IMR-90 (cell line): ENCODE measurements at regions not wholly inside any gene's neighbourhood (a gene's known extent, or its start where the extent isn't known, plus 50 kb on each side); places are given as distances from the start of the nearest gene placed in this dataset.

ENCODE experiments used
- ATAC-seq: fragments of 200-7000 bp; cut with Tn5 transposase; 2 replicates; pipeline ENCODE4 v1.9.1; 2020; ENCODE audit warnings: low read depth, mild to moderate bottlenecking, moderate library complexity
- BruUV-seq: library from RNA; stranded (reverse); fragments of 400-500 nt; replicated peaks from 2 replicates; lab custom pipeline; 2021; lab: Mats Ljungman, UMichigan
- CTCF ChIA-PET: fragments of 300-600 bp; formaldehyde crosslinking; extraction: SDS; loops from one replicate; lab custom pipeline; 2021; ENCODE audit warnings: antibody characterized with exemption; lab: Yijun Ruan, JAX
- POLR2A ChIA-PET: fragments of 300-600 bp; sonication (Branson Sonifier 250); formaldehyde crosslinking; loops from one replicate; lab custom pipeline; 2022; ENCODE audit warnings: antibody characterized with exemption; ENCODE audit not compliant: unreplicated experiment; lab: Charles Lee
- DNase-seq: peaks from one replicate; pipeline ENCODE4 v3.0.0; 2013
- H2AFZ ChIP-seq: replicated peaks from 2 replicates; pipeline ENCODE3; 2013; ENCODE audit warnings: low read length, mild to moderate bottlenecking; ENCODE audit not compliant: poor library complexity
- H2AK5ac ChIP-seq: 2 replicates; pipeline ENCODE4 v1.6.1; 2013; ENCODE audit warnings: low read depth, low read length, inconsistent platforms
- H2AK9ac ChIP-seq: replicated peaks from 2 replicates; pipeline ENCODE3; 2013; ENCODE audit warnings: mild to moderate bottlenecking, low read depth, low read length, moderate library complexity; ENCODE audit not compliant: poor library complexity
- H2BK120ac ChIP-seq: 2 replicates; pipeline ENCODE4 v1.6.1; 2013; ENCODE audit warnings: low read depth, low read length, inconsistent platforms
- H2BK15ac ChIP-seq: 3 replicates; pipeline ENCODE4 v1.6.1; 2013; ENCODE audit warnings: low read depth, low read length, inconsistent platforms
- H2BK20ac ChIP-seq: 2 replicates; pipeline ENCODE4 v1.6.1; 2013; ENCODE audit warnings: low read depth, mild to moderate bottlenecking, inconsistent platforms, low read length, moderate library complexity
- H2BK5ac ChIP-seq: 2 replicates; pipeline ENCODE4 v1.6.1; 2013; ENCODE audit warnings: mild to moderate bottlenecking, low read depth, low read length, inconsistent platforms; ENCODE audit not compliant: poor library complexity, severe bottlenecking
- H3K14ac ChIP-seq: replicated peaks from 2 replicates; pipeline ENCODE4 v1.6.1; 2013; ENCODE audit warnings: low read depth, low read length, inconsistent platforms
- H3K18ac ChIP-seq: 2 replicates; pipeline ENCODE4 v1.6.1; 2013; ENCODE audit warnings: low read depth, low read length, control low read depth
- H3K23ac ChIP-seq: 2 replicates; pipeline ENCODE4 v1.6.1; 2013; ENCODE audit warnings: low read depth, low read length, inconsistent platforms
- H3K27ac ChIP-seq: 2 replicates; pipeline ENCODE4 v1.5.1; 2013; ENCODE audit warnings: mild to moderate bottlenecking, control low read depth, low read length; ENCODE audit not compliant: insufficient read depth
- H3K27me3 ChIP-seq: 2 replicates; pipeline ENCODE4 v1.6.1; 2013; ENCODE audit warnings: low read length; ENCODE audit not compliant: control insufficient read depth, insufficient read depth
- H3K36me3 ChIP-seq: 2 replicates; pipeline ENCODE4 v1.6.1; 2013; ENCODE audit warnings: low read length, mixed read lengths; ENCODE audit not compliant: control insufficient read depth, insufficient read depth
- H3K4ac ChIP-seq: 2 replicates; pipeline ENCODE4 v1.6.1; 2013; ENCODE audit warnings: low read depth, low read length, inconsistent platforms
- H3K4me1 ChIP-seq: 2 replicates; pipeline ENCODE4 v1.6.1; 2013; ENCODE audit warnings: low read length, mixed read lengths; ENCODE audit not compliant: control insufficient read depth, insufficient read depth
- H3K4me2 ChIP-seq: 2 replicates; pipeline ENCODE4 v1.6.1; 2013; ENCODE audit warnings: low read depth, mild to moderate bottlenecking, control low read depth, low read length, moderate library complexity
- H3K4me3 ChIP-seq: 2 replicates; pipeline ENCODE4 v1.5.1; 2013; ENCODE audit warnings: low read depth, mild to moderate bottlenecking, control low read depth, low read length, moderate library complexity; ENCODE audit not compliant: insufficient read depth
- H3K56ac ChIP-seq: 2 replicates; pipeline ENCODE4 v1.6.1; 2013; ENCODE audit warnings: low read length, inconsistent platforms; ENCODE audit not compliant: insufficient read depth; ENCODE audit errors: extremely low read depth
- H3K79me1 ChIP-seq, 2 experiments: 2 replicates each; pipeline ENCODE4 v1.6.1; 2013; ENCODE audit warnings: low read length in 2 of 2, inconsistent platforms in 1 of 2, low read depth in 1 of 2
- H3K9ac ChIP-seq: 2 replicates; pipeline ENCODE4 v1.6.1; 2013; ENCODE audit warnings: low read depth, low read length, control low read depth
- H3K9me1 ChIP-seq: 2 replicates; pipeline ENCODE4 v1.6.1; 2013; ENCODE audit warnings: low read length, inconsistent platforms; ENCODE audit not compliant: insufficient read depth
- H3K9me3 ChIP-seq: 2 replicates; pipeline ENCODE4 v1.6.1; 2013; ENCODE audit warnings: low read length; ENCODE audit not compliant: control insufficient read depth, insufficient read depth
- H4K20me1 ChIP-seq: 2 replicates; pipeline ENCODE4 v1.6.1; 2013; ENCODE audit warnings: low read length, inconsistent platforms; ENCODE audit not compliant: insufficient read depth
- H4K5ac ChIP-seq: 2 replicates; pipeline ENCODE4 v1.6.1; 2013; ENCODE audit warnings: mild to moderate bottlenecking, low read depth, low read length, control low read depth
- H4K8ac ChIP-seq, 2 experiments: 2 replicates each; pipeline ENCODE4 v1.6.1; 2013; ENCODE audit warnings: low read depth in 2 of 2, low read length in 2 of 2, control low read depth in 1 of 2, inconsistent platforms in 1 of 2
- H4K91ac ChIP-seq: 2 replicates; pipeline ENCODE4 v1.6.1; 2013; ENCODE audit warnings: low read depth, low read length, inconsistent platforms; ENCODE audit not compliant: insufficient read depth
- FOS ChIP-seq: fragments of 150-350 bp; IDR thresholded peaks from 2 replicates; pipeline ENCODE4 v1.6.1; 2016; ENCODE audit warnings: low read depth, low read length
- MAFK ChIP-seq: IDR thresholded peaks from 2 replicates; pipeline ENCODE4 v1.6.1; 2012; ENCODE audit warnings: low read depth, low read length, improper control_type of control experiment
- MAZ ChIP-seq: IDR thresholded peaks from 2 replicates; pipeline ENCODE4 v1.6.1; 2012; ENCODE audit warnings: low read depth, mild to moderate bottlenecking, low read length, improper control_type of control experiment, moderate library complexity, borderline replicate concordance
- POLR2A ChIP-seq: IDR thresholded peaks from 2 replicates; pipeline ENCODE4 v1.6.1; 2012; ENCODE audit warnings: mild to moderate bottlenecking, low read depth, low read length
- RAD21 ChIP-seq: IDR thresholded peaks from 2 replicates; pipeline ENCODE4 v1.6.1; 2012; ENCODE audit warnings: low read length, improper control_type of control experiment
- RFX5 ChIP-seq: IDR thresholded peaks from 2 replicates; pipeline ENCODE4 v1.8.0; 2012; ENCODE audit warnings: low read depth, mild to moderate bottlenecking, low read length, moderate library complexity
- WGBS, 2 experiments: methylation state at CpG; one replicate each; pipeline versions ENCODE4 v1.1.5 to v1.1.7; 2013; ENCODE audit warnings: missing lambda C conversion rate in 2 of 2; ENCODE audit not compliant: insufficient read length in 1 of 2; ENCODE audit errors: extremely low coverage in 2 of 2; 5-methylcytosine and 5-hydroxymethylcytosine counted together
- dilution Hi-C: fragments of 300-500 bp; cut with HindIII; formaldehyde crosslinking; loops from one replicate; pipeline ENCODE4 v1.14.3; 2018; ENCODE audit warnings: low sequenced_read_pairs; ENCODE audit not compliant: unreplicated experiment
- in situ Hi-C: fragments of 300-500 bp; cut with MboI; formaldehyde crosslinking; loops from 3 replicates; pipeline ENCODE4 v1.14.3; 2019; ENCODE audit warnings: low sequenced_read_pairs, inconsistent platforms, mixed read lengths
- intact Hi-C: fragments of 100-400 bp; cut with micrococcal nuclease; formaldehyde crosslinking; loops from 2 replicates; pipeline ENCODE4 v1.10.0; 2022

- H3K9me3 ChIP-seq = peaks cover 42% of the 10 kb centered on the region
- dilution Hi-C loops = no loop called here
- no peak overlapping the region for H2BK5ac ChIP-seq
These were observed 75.0 kb upstream of the ALKAL2 start for GRCh38 chr2:362924-363323.

More at GRCh38 chr2:362924-363323, 75.0 kb upstream of the ALKAL2 start:
- no peak overlapping the region for H3K56ac ChIP-seq
- no peak overlapping the region for H2BK120ac ChIP-seq
- H3K27ac ChIP-seq = no peak overlapping the region
- H4K91ac ChIP-seq = no peak overlapping the region
- no TSS peak for BruUV-seq
- in situ Hi-C loops = no loop called here
- H4K8ac ChIP-seq = no peak overlapping the region
- H2AK5ac ChIP-seq = no peak overlapping the region
- no peaks in the 10 kb centered on the region for H3K36me3 ChIP-seq
- ChIA-PET CTCF (no interaction called here), POLR2A (no interaction called here)
- no peak overlapping the region for H3K14ac ChIP-seq
- no peak overlapping the region for H3K9ac ChIP-seq
- H2AFZ ChIP-seq = no peak overlapping the region
- no peaks in the 10 kb centered on the region for H3K4me1 ChIP-seq
- DNase-seq = no peak
- no peak overlapping the region for H3K4ac ChIP-seq
- WGBS, 2 experiments = no CpG with 5 or more reads among the region's 5 CpGs
- no peak overlapping the region for H3K4me2 ChIP-seq
- TF ChIP-seq FOS (no peak), RAD21 (no peak), MAFK (no peak), POLR2A (no peak), MAZ (no peak), RFX5 (no peak)
- H3K23ac ChIP-seq = no peak overlapping the region
- no peaks in the 10 kb centered on the region for H3K9me1 ChIP-seq
- ATAC-seq = no peak
- no peaks in the 10 kb centered on the region for H3K27me3 ChIP-seq
- no peak overlapping the region for H2AK9ac ChIP-seq
- no peak overlapping the region for H3K18ac ChIP-seq
- no peak overlapping the region for H2BK15ac ChIP-seq
- H4K20me1 ChIP-seq = no peaks in the 10 kb centered on the region
- intact Hi-C loops = no loop called here
- no peaks in the 10 kb centered on the region for H3K79me1 ChIP-seq
- H3K4me3 ChIP-seq = no peak overlapping the region
- H2BK20ac ChIP-seq = no peak overlapping the region
- no peak overlapping the region for H4K5ac ChIP-seq
